GM10248 (cell line): ENCODE measurements at regions not wholly inside any gene's neighbourhood (a gene's known extent, or its start where the extent isn't known, plus 50 kb on each side); places are given as distances from the start of the nearest gene placed in this dataset.

Experiments
- CTCF ChIA-PET: fragments of 300-600 bp; sonication (Branson Sonifier 250); formaldehyde crosslinking; extraction: SDS; loops from one replicate; lab custom pipeline; 2021; ENCODE audit warnings: antibody characterized with exemption; lab: Yijun Ruan, JAX
- POLR2A ChIA-PET: fragments of 350-650 bp; sonication (Branson Sonifier 250); formaldehyde crosslinking; extraction: SDS; loops from one replicate; lab custom pipeline; 2020; ENCODE audit warnings: antibody characterized with exemption; lab: Yijun Ruan, JAX
- DNase-seq: peaks from one replicate; pipeline ENCODE4 v3.0.0; 2012; ENCODE audit errors: extremely low spot score
- TF ChIP-seq, protein P1 (sequence below): IDR thresholded peaks from 2 replicates; pipeline ENCODE4 v1.5.1; 2012; ENCODE audit warnings: mild to moderate bottlenecking, low read depth; ENCODE audit errors: extremely low read depth, missing control alignments, control extremely low read depth

DNA sequence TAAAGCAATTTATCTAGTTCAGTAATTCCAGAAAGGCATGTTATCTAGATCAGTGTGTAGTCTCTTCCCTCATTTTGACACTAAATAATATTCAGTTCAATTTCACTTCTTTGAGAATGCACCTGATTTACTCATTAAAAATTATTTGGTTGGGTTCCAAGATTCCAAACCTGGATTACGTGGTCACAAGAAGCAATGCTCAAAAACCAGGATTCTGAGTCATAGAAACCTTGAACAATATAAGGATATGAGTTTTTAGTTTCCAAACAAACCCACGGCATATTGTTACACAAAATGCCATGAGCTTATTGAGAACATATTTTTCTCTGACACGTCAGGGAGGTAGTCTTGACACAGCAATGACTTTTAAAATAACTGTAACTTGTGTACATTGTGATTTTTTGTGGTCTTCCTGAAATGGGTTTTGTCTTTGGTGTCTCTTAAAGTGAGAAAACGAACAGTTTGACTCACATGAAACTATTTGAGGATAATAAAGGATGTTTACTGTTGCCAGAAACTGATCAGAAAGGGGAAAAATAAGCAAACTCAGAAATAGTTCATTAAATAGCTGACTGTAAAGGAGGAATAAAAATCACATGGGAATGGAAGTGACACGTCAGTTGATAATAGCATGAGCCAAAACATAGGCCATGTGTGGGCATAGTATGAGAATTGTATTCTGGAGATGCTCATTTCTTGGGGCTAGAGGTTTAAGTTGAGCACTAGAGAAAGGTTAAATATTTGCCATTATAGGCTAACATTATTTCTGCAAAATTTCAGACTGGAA is 617.7 kb upstream of the CDH2 start:
- ChIA-PET POLR2A (no interaction called here), CTCF (interaction anchor here (1.1 to 1.4 kb wide), 3 partner anchors 8 to 61 kb away, joined by 3 read pairs; no protein-coding TSS in a partner anchor)

DNA sequence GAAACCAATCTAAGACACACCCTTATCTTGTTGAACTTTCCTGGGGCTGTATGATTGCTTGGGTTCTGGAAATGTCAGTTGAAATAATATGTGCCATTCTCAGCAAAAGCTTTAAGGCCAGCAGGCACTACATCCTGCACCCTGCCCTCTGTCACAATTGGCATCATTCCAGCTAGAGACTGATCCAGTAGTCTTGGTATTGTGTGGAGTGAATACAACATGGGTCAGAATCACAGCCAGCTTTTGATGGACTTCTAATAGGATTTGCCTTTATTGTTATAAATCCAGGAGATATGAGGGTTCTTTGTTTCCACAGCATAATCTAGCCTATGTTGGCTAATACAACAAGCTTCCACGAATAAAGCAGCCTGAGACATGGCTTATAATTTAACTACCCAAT is 617.0 kb upstream of the CDH2 start:
- DNase-seq = no peak
- POLR2A ChIA-PET = no interaction called here
- CTCF ChIA-PET = interaction anchor here (1.1 to 1.4 kb wide), 3 partner anchors 9 to 61 kb away, joined by 3 read pairs; no protein-coding TSS in a partner anchor

More for the DNA sequence above, 617.7 kb upstream of the CDH2 start:
- DNase-seq = no peak
- TF ChIP-seq, protein P1, sequence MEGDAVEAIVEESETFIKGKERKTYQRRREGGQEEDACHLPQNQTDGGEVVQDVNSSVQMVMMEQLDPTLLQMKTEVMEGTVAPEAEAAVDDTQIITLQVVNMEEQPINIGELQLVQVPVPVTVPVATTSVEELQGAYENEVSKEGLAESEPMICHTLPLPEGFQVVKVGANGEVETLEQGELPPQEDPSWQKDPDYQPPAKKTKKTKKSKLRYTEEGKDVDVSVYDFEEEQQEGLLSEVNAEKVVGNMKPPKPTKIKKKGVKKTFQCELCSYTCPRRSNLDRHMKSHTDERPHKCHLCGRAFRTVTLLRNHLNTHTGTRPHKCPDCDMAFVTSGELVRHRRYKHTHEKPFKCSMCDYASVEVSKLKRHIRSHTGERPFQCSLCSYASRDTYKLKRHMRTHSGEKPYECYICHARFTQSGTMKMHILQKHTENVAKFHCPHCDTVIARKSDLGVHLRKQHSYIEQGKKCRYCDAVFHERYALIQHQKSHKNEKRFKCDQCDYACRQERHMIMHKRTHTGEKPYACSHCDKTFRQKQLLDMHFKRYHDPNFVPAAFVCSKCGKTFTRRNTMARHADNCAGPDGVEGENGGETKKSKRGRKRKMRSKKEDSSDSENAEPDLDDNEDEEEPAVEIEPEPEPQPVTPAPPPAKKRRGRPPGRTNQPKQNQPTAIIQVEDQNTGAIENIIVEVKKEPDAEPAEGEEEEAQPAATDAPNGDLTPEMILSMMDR = no peak

DNA sequence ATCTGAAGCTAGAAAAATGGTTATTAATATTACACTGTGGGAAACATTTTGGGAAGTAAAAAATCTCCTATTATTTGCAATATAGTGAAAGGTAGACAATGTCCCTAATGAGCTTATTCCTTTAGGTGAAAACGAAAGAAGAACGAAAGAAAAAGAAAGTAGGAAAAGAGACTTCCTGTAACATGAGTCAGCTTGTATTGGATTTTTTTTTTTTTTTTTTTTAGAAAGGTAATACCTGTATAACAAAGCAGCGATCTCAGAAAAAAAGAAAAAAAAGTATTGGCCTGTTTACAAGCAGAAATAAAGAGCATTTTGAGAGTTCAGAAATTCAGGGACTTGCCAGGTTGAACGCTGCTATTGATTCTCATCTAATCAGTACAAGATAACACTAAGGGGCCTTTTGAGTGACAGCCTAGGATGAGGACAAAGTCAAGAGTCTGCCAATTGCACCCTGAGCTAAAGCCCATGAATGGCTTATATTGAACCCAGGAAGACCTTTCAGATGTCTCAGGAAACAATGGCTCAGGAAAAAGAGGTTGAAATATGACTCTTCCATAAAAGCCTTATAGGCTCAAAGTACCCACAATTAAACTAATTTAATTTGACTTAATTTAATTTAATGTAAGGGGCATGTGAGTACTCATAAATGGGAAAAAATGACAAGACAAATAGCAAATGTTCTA is 615.6 kb upstream of the CDH2 start:
- no peak for DNase-seq
- POLR2A ChIA-PET = no interaction called here
- TF ChIP-seq, protein P1 = no peak
- CTCF ChIA-PET = no interaction called here

More for the DNA sequence above, 617.0 kb upstream of the CDH2 start:
- TF ChIP-seq, protein P1 = no peak

DNA sequence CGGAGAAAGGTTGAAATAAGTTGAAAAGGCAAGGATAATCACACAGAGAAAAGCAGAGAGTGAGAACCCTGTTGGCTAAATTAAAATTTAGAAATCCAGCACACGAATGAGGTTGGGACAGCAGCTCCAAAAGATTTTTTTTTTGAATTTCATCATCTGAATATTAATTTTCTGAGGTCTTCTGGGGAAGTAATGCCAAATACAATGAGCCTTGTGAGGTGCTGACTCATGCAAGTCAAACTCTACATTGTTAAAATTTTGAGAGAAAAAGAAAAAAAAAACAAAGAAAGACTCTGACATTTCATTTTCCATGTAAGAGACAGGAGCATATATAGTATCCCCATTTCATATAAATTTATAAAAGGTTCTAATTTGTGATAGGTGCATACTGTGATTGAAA is 614.2 kb upstream of the CDH2 start:
- CTCF ChIA-PET = no interaction called here
- TF ChIP-seq, protein P1 = no peak
- no peak for DNase-seq
- POLR2A ChIA-PET = no interaction called here

DNA sequence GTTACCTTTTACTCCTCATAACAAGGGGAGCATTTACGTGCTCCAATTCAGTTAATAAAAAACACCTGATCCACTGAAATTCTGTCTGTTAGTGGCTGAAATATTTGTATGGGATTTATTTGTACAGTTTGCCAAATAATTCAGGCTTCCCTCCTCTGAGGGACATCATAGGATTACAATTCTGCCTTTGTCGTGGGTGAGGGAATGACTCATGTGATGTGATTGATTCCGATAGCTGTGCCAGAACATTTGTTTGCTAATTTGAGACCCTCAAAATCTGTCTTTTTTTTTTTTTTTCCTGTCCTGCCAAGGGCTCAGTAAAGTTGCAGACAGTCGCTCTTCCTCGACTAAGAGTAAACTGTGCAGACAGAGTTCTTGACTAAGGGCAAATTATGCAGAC is 612.6 kb upstream of the CDH2 start:
- TF ChIP-seq, protein P1 = no peak
- CTCF ChIA-PET = no interaction called here

DNA sequence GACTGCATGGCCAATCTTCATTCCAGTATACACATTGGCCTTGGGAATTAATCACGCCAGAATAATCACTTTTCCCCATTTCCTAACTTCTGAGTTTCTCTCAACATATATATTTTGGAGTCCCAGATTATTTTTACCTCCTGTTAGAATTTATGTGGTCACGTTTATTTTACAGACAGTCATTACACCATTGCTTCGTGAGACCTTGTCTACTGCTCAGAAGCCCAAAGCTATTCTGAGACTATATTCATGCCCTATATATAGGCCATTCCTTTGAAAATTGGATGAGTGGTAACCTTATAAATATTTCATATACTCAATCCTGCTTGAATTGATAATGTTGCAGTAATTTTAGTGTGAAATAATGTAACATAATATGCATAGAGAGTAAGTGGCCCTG is 610.0 kb upstream of the CDH2 start:
- DNase-seq = no peak
- CTCF ChIA-PET = interaction anchor here (1.9 kb wide), 1 partner anchor 26 kb away, joined by 4 read pairs; no protein-coding TSS in a partner anchor
- TF ChIP-seq, protein P1 = no peak
- POLR2A ChIA-PET = no interaction called here

More for the DNA sequence above, 612.6 kb upstream of the CDH2 start:
- no peak for DNase-seq
- POLR2A ChIA-PET = no interaction called here
